ENCODE measurements at regions not wholly inside any gene's neighbourhood (a gene's known extent, or its start where the extent isn't known, plus 50 kb on each side); places are given as distances from the start of the nearest gene placed in this dataset.

DNA sequence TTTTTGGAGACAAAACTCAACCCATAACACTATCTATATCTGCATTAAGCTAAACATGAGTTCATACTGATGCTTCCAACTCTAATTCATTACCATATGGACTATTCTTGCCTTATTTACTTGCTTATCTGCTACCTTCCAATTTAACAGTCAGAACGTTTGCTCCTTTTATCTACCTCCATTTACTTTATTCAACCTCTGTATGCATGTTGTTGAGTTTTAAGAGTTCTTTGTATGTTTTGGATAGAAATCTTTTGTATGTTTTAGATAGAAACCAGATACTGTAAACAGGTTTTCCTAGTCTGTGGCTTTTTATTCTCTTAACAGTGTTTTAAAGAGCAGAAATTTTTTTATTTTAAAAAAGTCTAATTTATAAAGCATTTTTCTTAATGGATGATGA is 542.2 kb upstream of the NDST4 start:
- TF ChIP-seq, protein P1, sequence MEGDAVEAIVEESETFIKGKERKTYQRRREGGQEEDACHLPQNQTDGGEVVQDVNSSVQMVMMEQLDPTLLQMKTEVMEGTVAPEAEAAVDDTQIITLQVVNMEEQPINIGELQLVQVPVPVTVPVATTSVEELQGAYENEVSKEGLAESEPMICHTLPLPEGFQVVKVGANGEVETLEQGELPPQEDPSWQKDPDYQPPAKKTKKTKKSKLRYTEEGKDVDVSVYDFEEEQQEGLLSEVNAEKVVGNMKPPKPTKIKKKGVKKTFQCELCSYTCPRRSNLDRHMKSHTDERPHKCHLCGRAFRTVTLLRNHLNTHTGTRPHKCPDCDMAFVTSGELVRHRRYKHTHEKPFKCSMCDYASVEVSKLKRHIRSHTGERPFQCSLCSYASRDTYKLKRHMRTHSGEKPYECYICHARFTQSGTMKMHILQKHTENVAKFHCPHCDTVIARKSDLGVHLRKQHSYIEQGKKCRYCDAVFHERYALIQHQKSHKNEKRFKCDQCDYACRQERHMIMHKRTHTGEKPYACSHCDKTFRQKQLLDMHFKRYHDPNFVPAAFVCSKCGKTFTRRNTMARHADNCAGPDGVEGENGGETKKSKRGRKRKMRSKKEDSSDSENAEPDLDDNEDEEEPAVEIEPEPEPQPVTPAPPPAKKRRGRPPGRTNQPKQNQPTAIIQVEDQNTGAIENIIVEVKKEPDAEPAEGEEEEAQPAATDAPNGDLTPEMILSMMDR (IDR thresholded peaks at IDR 0.05), result no peak
- TF ChIP-seq POLR2AphosphoS5 (IDR thresholded peaks at IDR 0.05) (no peak), POLR2A (IDR thresholded peaks at IDR 0.05) (no peak)
